Activated naive CD8-positive, alpha-beta T cell treated with anti-CD3 and anti-CD28 coated beads, Interleukin-2, amount 50 U/mL, for 16 hours (primary cell): ENCODE measurements at regions not wholly inside any gene's neighbourhood (a gene's known extent, or its start where the extent isn't known, plus 50 kb on each side); places are given as distances from the start of the nearest gene placed in this dataset.

ENCODE experiments used
- DNase-seq: peaks from one replicate; pipeline ENCODE4 v3.0.0-alpha.2; 2020; ENCODE audit warnings: low read depth, low spot score

GRCh38 chr17:79282294-79282693 lies 207.7 kb downstream of the ENGASE start:
- no peak for DNase-seq

- DNase-seq: no peak
These were observed 207.2 kb downstream of the ENGASE start for GRCh38 chr17:79281803-79282202.

GRCh38 chr17:79280866-79281572 lies 206.4 kb downstream of the ENGASE start:
- DNase-seq: no peak

- DNase-seq: no peak
These were observed 205.4 kb downstream of the ENGASE start for GRCh38 chr17:79280010-79280409.

- DNase-seq: no peak
These were observed 204.7 kb downstream of the ENGASE start for GRCh38 chr17:79279320-79279719.

- DNase-seq: no peak
These were observed 202.2 kb downstream of the ENGASE start for GRCh38 chr17:79276821-79277220.

GRCh38 chr17:79273660-79274059 lies 199.0 kb downstream of the ENGASE start:
- DNase-seq: no peak

GRCh38 chr17:79272666-79273219 lies 198.1 kb downstream of the ENGASE start:
- no peak for DNase-seq

GRCh38 chr17:79272220-79272619 lies 197.6 kb downstream of the ENGASE start:
- DNase-seq: no peak

GRCh38 chr17:79269620-79270019 lies 195.0 kb downstream of the ENGASE start:
- DNase-seq: no peak

- DNase-seq: no peak
These were observed 188.6 kb downstream of the ENGASE start for GRCh38 chr17:79263191-79263590.

GRCh38 chr17:79262624-79263023 lies 188.0 kb downstream of the ENGASE start:
- no peak for DNase-seq

GRCh38 chr17:79261355-79262072 lies 186.9 kb downstream of the ENGASE start:
- no peak for DNase-seq

GRCh38 chr17:79258843-79259242 lies 184.2 kb downstream of the ENGASE start:
- DNase-seq: no peak

- no peak for DNase-seq
These were observed 183.4 kb downstream of the ENGASE start for GRCh38 chr17:79258041-79258440.

- DNase-seq: no peak
These were observed 181.4 kb downstream of the ENGASE start for GRCh38 chr17:79255926-79256585.

- no peak for DNase-seq
These were observed 180.8 kb downstream of the ENGASE start for GRCh38 chr17:79255456-79255855.

GRCh38 chr17:79255046-79255445 lies 180.4 kb downstream of the ENGASE start:
- no peak for DNase-seq

GRCh38 chr17:79252886-79253285 lies 178.3 kb downstream of the ENGASE start:
- DNase-seq: no peak

- no peak for DNase-seq
These were observed 177.2 kb downstream of the ENGASE start for GRCh38 chr17:79251824-79252223.

GRCh38 chr17:79249929-79250521 lies 175.4 kb downstream of the ENGASE start:
- no peak for DNase-seq
